K562 (cell line): ENCODE measurements at regions not wholly inside any gene's neighbourhood (a gene's known extent, or its start where the extent isn't known, plus 50 kb on each side); places are given as distances from the start of the nearest gene placed in this dataset.
A peak's percentile ranks its signal among the peaks of the same experiment; 100 is the strongest.

ENCODE experiments used
- ATAC-seq: fragments of 200-7000 bp; cut with Tn5 transposase; 3 replicates; pipeline ENCODE4 v1.9.1; 2020; ENCODE audit warnings: moderate library complexity
- BruUV-seq: library from RNA; stranded (reverse); fragments of 400-500 nt; replicated peaks from 2 replicates; lab custom pipeline; 2021; lab: Mats Ljungman, UMichigan
- CTCF ChIA-PET: fragments of 300-600 bp; formaldehyde crosslinking; extraction: SDS; loops from one replicate; lab custom pipeline; 2021; ENCODE audit warnings: low intra/inter-chr PET ratio; lab: Yijun Ruan, JAX
- POLR2A ChIA-PET: fragments of 300-600, 350-650 bp; sonication (Branson Sonifier 250); formaldehyde crosslinking; extraction: SDS; loops from one replicate; lab custom pipeline; 2021; ENCODE audit warnings: antibody characterized with exemption, inconsistent platforms; lab: Yijun Ruan, JAX
- DNase-seq, 4 experiments: peaks; one replicate each; pipeline versions ENCODE4 v3.0.0 to v3.0.0-alpha.2; 2011 to 2018; ENCODE audit warnings: low spot score in 3 of 4, mixed read lengths in 3 of 4; ENCODE audit errors: extremely low read depth in 1 of 4
- FAIRE-seq: peaks from 2 replicates; lab custom pipeline; 2011; peaks lifted over from hg19 to GRCh38; lab: Jason Lieb, UNC
- H2AFZ ChIP-seq: 2 replicates; pipeline ENCODE4 v1.6.0; 2011; ENCODE audit warnings: low read depth, low read length, control low read depth, inconsistent platforms
- H3K27ac ChIP-seq: fragments of 200-600 bp; 3 replicates; pipeline ENCODE4 v1.8.0; 2011; ENCODE audit warnings: low read depth, mild to moderate bottlenecking, control low read depth, inconsistent platforms, low read length, moderate library complexity, mixed read lengths; ENCODE audit errors: extremely low read depth
- H3K27me3 ChIP-seq, 2 experiments: fragments of 300-600 bp in 1 of 2; 2 replicates in 1 of 2; 3 replicates in 1 of 2; pipeline versions ENCODE4 v1.6.0 to v1.8.0; 2011; ENCODE audit warnings: inconsistent platforms in 2 of 2, low read length in 2 of 2, mild to moderate bottlenecking in 1 of 2, mixed read lengths in 1 of 2, moderate library complexity in 1 of 2; ENCODE audit not compliant: control insufficient read depth in 2 of 2, insufficient read depth in 2 of 2
- H3K36me3 ChIP-seq: fragments of 300-600 bp; 3 replicates; pipeline ENCODE4 v1.8.0; 2011; ENCODE audit warnings: mild to moderate bottlenecking, low read length, inconsistent platforms; ENCODE audit not compliant: control insufficient read depth, insufficient read depth
- H3K4me1 ChIP-seq, 2 experiments: fragments of 200-600 bp in 1 of 2; replicated peaks in 1 of 2; 2 replicates in 1 of 2; 3 replicates in 1 of 2; pipeline versions ENCODE4 v1.5.1 to v1.8.0; 2011; ENCODE audit warnings: inconsistent platforms in 2 of 2, low read length in 2 of 2, mild to moderate bottlenecking in 1 of 2, mixed read lengths in 1 of 2, moderate library complexity in 1 of 2; ENCODE audit not compliant: control insufficient read depth in 2 of 2, insufficient read depth in 2 of 2
- H3K4me2 ChIP-seq: 2 replicates; pipeline ENCODE4 v1.6.1; 2011; ENCODE audit warnings: low read length, control low read depth, inconsistent platforms, mixed read lengths; ENCODE audit not compliant: insufficient read depth
- H3K4me3 ChIP-seq: fragments of 200-600 bp; sonication (generic), shearing (Covaris generic); 2 replicates; pipeline ENCODE4 v1.5.1; 2016; ENCODE audit warnings: control low read depth, inconsistent platforms
- H3K79me2 ChIP-seq: fragments of 200-600 bp; 3 replicates; pipeline ENCODE4 v1.8.0; 2011; ENCODE audit warnings: low read length, inconsistent platforms; ENCODE audit not compliant: control insufficient read depth, insufficient read depth
- H3K9ac ChIP-seq, 2 experiments: 2 replicates each; pipeline versions ENCODE4 v1.6.0 to v1.6.1; 2011; ENCODE audit warnings: low read depth in 2 of 2, low read length in 2 of 2, control low read depth in 1 of 2, inconsistent platforms in 1 of 2, mild to moderate bottlenecking in 1 of 2, mixed read lengths in 1 of 2; ENCODE audit not compliant: insufficient read depth in 1 of 2
- H3K9me1 ChIP-seq: one replicate; pipeline ENCODE4 v1.6.0; 2011; ENCODE audit warnings: inconsistent platforms, mild to moderate bottlenecking, low read length, moderate library complexity; ENCODE audit not compliant: control insufficient read depth, insufficient read depth
- H3K9me3 ChIP-seq: replicated peaks from 2 replicates; pipeline ENCODE4 v1.5.1; 2011; ENCODE audit warnings: low read depth, low read length, inconsistent platforms; ENCODE audit not compliant: control insufficient read depth, insufficient read depth
- H4K20me1 ChIP-seq: replicated peaks from 2 replicates; pipeline ENCODE4 v1.6.1; 2011; ENCODE audit warnings: low read length, inconsistent platforms, mixed read lengths; ENCODE audit not compliant: control insufficient read depth, insufficient read depth
- CBFB ChIP-seq: sonication (generic); formaldehyde crosslinking; IDR thresholded peaks from 2 replicates; pipeline ENCODE4 v1.4.0; 2020; ENCODE audit warnings: mild to moderate bottlenecking, missing genetic modification reagents
- ERF ChIP-seq: fragments of 450-650 bp; formaldehyde crosslinking; IDR thresholded peaks from 2 replicates; pipeline ENCODE4 v1.4.0; 2020; ENCODE audit warnings: mild to moderate bottlenecking, mixed read lengths
- FOXM1 ChIP-seq, 2 experiments: fragments of 450-650 bp in 1 of 2; sonication (generic) in 1 of 2; formaldehyde crosslinking in 1 of 2; IDR thresholded peaks; 2 replicates each; pipeline versions ENCODE4 v1.6.1 to v1.9.0; 2017 to 2022; ENCODE audit warnings: low read depth in 2 of 2, mild to moderate bottlenecking in 2 of 2, missing genetic modification reagents in 1 of 2, moderate library complexity in 1 of 2
- HLTF ChIP-seq: fragments of 450-650 bp; IDR thresholded peaks from 2 replicates; pipeline ENCODE4 v1.6.1; 2016
- KDM1A ChIP-seq, 2 experiments: fragments of 450-650 bp; IDR thresholded peaks; 2 replicates each; pipeline ENCODE4 v1.6.1; 2016; ENCODE audit warnings: mild to moderate bottlenecking in 2 of 2
- NFYB ChIP-seq: IDR thresholded peaks from 2 replicates; pipeline ENCODE4 v1.6.1; 2011; ENCODE audit warnings: mild to moderate bottlenecking, moderate library complexity; ENCODE audit not compliant: insufficient read length; ENCODE audit errors: extremely low read depth
- PHF21A ChIP-seq: fragments of 450-650 bp; IDR thresholded peaks from 2 replicates; pipeline ENCODE4 v1.6.1; 2017; ENCODE audit warnings: low read depth, borderline replicate concordance
- RAD51 ChIP-seq: fragments of 450-650 bp; IDR thresholded peaks from 2 replicates; pipeline ENCODE4 v1.7.1; 2016; ENCODE audit warnings: low read depth, mild to moderate bottlenecking, borderline replicate concordance
- RBFOX2 ChIP-seq: fragments of 200-400 bp; formaldehyde crosslinking; IDR thresholded peaks from 2 replicates; pipeline ENCODE4 v1.6.1; 2017; ENCODE audit warnings: low read depth, mild to moderate bottlenecking, low read length, moderate library complexity
- SPI1 ChIP-seq: IDR thresholded peaks from 2 replicates; pipeline ENCODE4 v1.6.1; 2011; ENCODE audit warnings: low read depth, low read length, control low read depth, borderline replicate concordance
- TCFL5 ChIP-seq: fragments of 250-450 bp; sonication (Bioruptor Pico); conservative IDR thresholded peaks from 2 replicates; pipeline ENCODE4 v1.6.1; 2021; ENCODE audit warnings: mild to moderate bottlenecking, moderate library complexity, matching md5 sums
- XRCC4 ChIP-seq: IDR thresholded peaks from one replicate; pipeline ENCODE4 v1.6.1; 2011; ENCODE audit not compliant: insufficient read depth, insufficient read length; ENCODE audit errors: extremely low read depth
- ZNF830 ChIP-seq: fragments of 250-450 bp; sonication (Bioruptor Pico); IDR thresholded peaks from 2 replicates; pipeline ENCODE4 v1.5.0; 2021; ENCODE audit warnings: mild to moderate bottlenecking
- WGBS: fragments of 100-300 bp; shearing (Covaris generic); methylation state at CpG from one replicate; pipeline ENCODE4 v1.1.6; 2016; ENCODE audit warnings: low coverage, mixed read lengths; ENCODE audit not compliant: insufficient coverage; ENCODE audit errors: missing lambda C conversion rate; 5-methylcytosine and 5-hydroxymethylcytosine counted together
- in situ Hi-C: fragments of 300-500 bp; cut with MboI; formaldehyde crosslinking; loops from 4 replicates; pipeline ENCODE4 v1.15.0; 2018; ENCODE audit warnings: inconsistent platforms, mixed read lengths
- intact Hi-C: fragments of 100-400 bp; cut with micrococcal nuclease; formaldehyde crosslinking; loops from 2 replicates; pipeline ENCODE4 v1.14.2; 2022
- TF ChIP-seq, protein P1 (sequence below): fragments of 450-650 bp; formaldehyde crosslinking; IDR thresholded peaks from 2 replicates; pipeline ENCODE4 v1.4.0; 2022; ENCODE audit warnings: missing genetic modification characterization
- TF ChIP-seq, protein P2 (sequence below): fragments of 200-800 bp; sonication (Bioruptor generic); IDR thresholded peaks from 2 replicates; pipeline ENCODE4 v1.6.1; 2016; ENCODE audit warnings: missing genetic modification characterization, missing compliant biosample characterization

DNA sequence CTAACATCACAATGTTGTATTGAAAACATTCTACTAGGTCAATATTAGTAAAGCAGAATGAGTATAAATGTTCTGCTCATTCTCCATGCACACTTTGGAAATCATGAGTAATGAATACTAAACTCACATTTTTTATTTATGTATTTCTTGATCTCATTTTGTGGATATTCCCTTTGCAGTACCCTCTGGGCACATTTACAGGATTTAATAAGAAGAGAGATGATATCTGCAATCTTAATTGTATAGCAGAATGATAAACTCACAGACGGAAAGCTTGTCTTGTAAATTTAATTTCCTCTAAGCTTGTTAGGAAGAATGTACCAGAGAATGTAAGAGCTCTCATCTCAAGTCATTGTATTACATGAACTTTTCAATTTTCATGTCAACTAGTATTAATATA lies 1279.7 kb downstream of the PCDH7 start (continued):
- TF ChIP-seq, protein P1, sequence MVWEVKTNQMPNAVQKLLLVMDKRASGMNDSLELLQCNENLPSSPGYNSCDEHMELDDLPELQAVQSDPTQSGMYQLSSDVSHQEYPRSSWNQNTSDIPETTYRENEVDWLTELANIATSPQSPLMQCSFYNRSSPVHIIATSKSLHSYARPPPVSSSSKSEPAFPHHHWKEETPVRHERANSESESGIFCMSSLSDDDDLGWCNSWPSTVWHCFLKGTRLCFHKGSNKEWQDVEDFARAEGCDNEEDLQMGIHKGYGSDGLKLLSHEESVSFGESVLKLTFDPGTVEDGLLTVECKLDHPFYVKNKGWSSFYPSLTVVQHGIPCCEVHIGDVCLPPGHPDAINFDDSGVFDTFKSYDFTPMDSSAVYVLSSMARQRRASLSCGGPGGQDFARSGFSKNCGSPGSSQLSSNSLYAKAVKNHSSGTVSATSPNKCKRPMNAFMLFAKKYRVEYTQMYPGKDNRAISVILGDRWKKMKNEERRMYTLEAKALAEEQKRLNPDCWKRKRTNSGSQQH = no peak

DNA sequence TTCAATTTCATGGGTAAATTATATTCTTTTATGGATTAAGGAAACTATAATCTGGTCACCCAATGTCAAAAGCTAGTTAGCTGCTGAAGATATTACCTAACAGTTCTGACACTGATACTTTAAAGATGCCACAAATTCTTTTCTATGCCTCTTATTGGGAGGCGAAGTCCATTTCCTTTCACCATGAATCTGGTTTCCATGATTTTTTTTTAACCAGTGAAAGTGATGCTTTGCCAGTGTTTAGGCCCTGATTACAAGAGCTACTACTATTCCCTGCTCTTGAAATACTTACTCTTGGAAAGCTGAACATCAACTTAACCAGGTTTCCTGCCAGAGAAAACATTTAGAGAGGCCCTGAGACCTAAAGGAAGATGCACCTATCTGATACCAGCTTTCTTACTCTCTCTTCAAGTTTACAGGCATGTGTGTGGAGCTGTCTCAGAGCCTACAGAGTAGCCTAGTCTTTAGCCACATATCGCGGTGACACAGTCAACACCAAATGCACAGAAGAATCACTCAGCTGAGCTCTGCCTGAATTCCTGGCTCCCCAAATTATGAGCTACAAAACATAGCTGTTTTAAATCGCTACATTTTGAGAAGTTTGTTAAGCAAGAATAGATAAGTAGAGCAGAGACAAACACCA lies 1280.8 kb downstream of the PCDH7 start:
- Histone ChIP-seq H3K9ac (peak overlapping the region in 1 of 2 experiments; percentile 54; a peak in 1 of 4 replicates), H3K4me1 (peaks cover 8 to 10% of the 10 kb centered on the region in 2 experiments; a peak in 3 of 5 replicates), H2AFZ (no peak overlapping the region), H3K4me2 (peak overlapping the region; percentile 55), H4K20me1 (peaks cover 6% of the 10 kb centered on the region; the same call in 1 of the 2 replicates), H3K4me3 (no peak overlapping the region), H3K79me2 (peaks cover 85% of the 10 kb centered on the region), H3K36me3 (peaks cover 26% of the 10 kb centered on the region), H3K27me3 (no peaks in the 10 kb centered on the region), H3K27ac (peak overlapping the region; percentile 18; the same call in 2 of the 3 replicates), H3K9me3 (no peaks in the 10 kb centered on the region; the same call in 1 of the 2 replicates), H3K9me1 (no peaks in the 10 kb centered on the region)
- ATAC-seq (peak; percentile 52), DNase-seq (peak in 1 of 4 experiments; percentile 54), FAIRE-seq (peak; percentile 44)
- intact Hi-C loops (loop anchor here (10.0 kb wide), 1 partner anchor 104 kb away; no protein-coding TSS in a partner anchor), in situ Hi-C loops (no loop called here)
- BruUV-seq = no TSS peak
- ChIA-PET POLR2A (interaction anchor here (0.5 to 1.8 kb wide), 5 partner anchors 11 to 277 kb away, joined by 3 to 11 read pairs (median 3); no protein-coding TSS in a partner anchor), CTCF (no interaction called here)
- WGBS = 13% methylated on average over 4 of the region's 4 CpGs
- TF ChIP-seq CBFB (CRISPR knock-in tag) (no peak), PHF21A (no peak), NFYB (no peak), RBFOX2 (peak; percentile 48; the same call in 1 of the 2 replicates), SPI1 (no peak), HLTF (no peak), XRCC4 (no peak), FOXM1 (IDR thresholded peaks at IDR 0.05; ENCODE audit: low read depth) (no peak), FOXM1 (CRISPR knock-in tag; IDR thresholded peaks at IDR 0.05; ENCODE audit: low read depth) (no peak), ERF (CRISPR knock-in tag) (no peak), TCFL5 (CRISPR knock-in tag) (no peak), KDM1A (IDR thresholded peaks at IDR 0.05) (peak in 1 of 2 experiments; percentile 26; a peak in 2 of 4 replicates), ZNF830 (CRISPR knock-in tag) (no peak), RAD51 (no peak)
- TF ChIP-seq, protein P2, sequence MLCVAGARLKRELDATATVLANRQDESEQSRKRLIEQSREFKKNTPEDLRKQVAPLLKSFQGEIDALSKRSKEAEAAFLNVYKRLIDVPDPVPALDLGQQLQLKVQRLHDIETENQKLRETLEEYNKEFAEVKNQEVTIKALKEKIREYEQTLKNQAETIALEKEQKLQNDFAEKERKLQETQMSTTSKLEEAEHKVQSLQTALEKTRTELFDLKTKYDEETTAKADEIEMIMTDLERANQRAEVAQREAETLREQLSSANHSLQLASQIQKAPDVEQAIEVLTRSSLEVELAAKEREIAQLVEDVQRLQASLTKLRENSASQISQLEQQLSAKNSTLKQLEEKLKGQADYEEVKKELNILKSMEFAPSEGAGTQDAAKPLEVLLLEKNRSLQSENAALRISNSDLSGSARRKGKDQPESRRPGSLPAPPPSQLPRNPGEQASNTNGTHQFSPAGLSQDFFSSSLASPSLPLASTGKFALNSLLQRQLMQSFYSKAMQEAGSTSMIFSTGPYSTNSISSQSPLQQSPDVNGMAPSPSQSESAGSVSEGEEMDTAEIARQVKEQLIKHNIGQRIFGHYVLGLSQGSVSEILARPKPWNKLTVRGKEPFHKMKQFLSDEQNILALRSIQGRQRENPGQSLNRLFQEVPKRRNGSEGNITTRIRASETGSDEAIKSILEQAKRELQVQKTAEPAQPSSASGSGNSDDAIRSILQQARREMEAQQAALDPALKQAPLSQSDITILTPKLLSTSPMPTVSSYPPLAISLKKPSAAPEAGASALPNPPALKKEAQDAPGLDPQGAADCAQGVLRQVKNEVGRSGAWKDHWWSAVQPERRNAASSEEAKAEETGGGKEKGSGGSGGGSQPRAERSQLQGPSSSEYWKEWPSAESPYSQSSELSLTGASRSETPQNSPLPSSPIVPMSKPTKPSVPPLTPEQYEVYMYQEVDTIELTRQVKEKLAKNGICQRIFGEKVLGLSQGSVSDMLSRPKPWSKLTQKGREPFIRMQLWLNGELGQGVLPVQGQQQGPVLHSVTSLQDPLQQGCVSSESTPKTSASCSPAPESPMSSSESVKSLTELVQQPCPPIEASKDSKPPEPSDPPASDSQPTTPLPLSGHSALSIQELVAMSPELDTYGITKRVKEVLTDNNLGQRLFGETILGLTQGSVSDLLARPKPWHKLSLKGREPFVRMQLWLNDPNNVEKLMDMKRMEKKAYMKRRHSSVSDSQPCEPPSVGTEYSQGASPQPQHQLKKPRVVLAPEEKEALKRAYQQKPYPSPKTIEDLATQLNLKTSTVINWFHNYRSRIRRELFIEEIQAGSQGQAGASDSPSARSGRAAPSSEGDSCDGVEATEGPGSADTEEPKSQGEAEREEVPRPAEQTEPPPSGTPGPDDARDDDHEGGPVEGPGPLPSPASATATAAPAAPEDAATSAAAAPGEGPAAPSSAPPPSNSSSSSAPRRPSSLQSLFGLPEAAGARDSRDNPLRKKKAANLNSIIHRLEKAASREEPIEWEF (CRISPR knock-in tag) = no peak
